Activated CD4-positive, alpha-beta memory T cell treated with anti-CD3 and anti-CD28 coated beads, Interleukin-2, amount 10 ng/mL, durations not matched to agents 7 days and 5 days (primary cell): ENCODE measurements at regions not wholly inside any gene's neighbourhood (a gene's known extent, or its start where the extent isn't known, plus 50 kb on each side); places are given as distances from the start of the nearest gene placed in this dataset.

Experiments used
- CTCF ChIA-PET: fragments of 350-600 bp; sonication (Branson Sonifier 250); formaldehyde crosslinking; loops from one replicate; lab custom pipeline; 2021; ENCODE audit warnings: antibody characterized with exemption, inconsistent platforms; lab: Charles Lee
- POLR2A ChIA-PET: fragments of 350-600 bp; sonication (Branson Sonifier 250); formaldehyde crosslinking; loops from one replicate; lab custom pipeline; 2021; ENCODE audit warnings: antibody characterized with exemption; lab: Charles Lee
- DNase-seq: peaks from one replicate; pipeline ENCODE4 v3.0.0-alpha.2; 2020
- H3K27ac Mint-ChIP-seq: one replicate; pipeline ENCODE4 v1.8.0; 2021; ENCODE audit warnings: mild to moderate bottlenecking, mixed read lengths
- H3K27me3 Mint-ChIP-seq: one replicate; pipeline ENCODE4 v1.8.0; 2021; ENCODE audit warnings: mixed read lengths
- H3K36me3 Mint-ChIP-seq: one replicate; pipeline ENCODE4 v1.8.0; 2021; ENCODE audit warnings: low read depth, mixed read lengths
- H3K4me1 Mint-ChIP-seq: one replicate; pipeline ENCODE4 v1.8.0; 2021; ENCODE audit warnings: mixed read lengths
- H3K4me3 Mint-ChIP-seq: one replicate; pipeline ENCODE4 v1.8.0; 2021; ENCODE audit warnings: mild to moderate bottlenecking, mixed read lengths
- H3K9me3 Mint-ChIP-seq: one replicate; pipeline ENCODE4 v1.8.0; 2021; ENCODE audit warnings: mixed read lengths

- POLR2A ChIA-PET = no interaction called here
- Mint-ChIP-seq H3K9me3 (no peaks in the 10 kb centered on the region), H3K27me3 (peaks cover 2% of the 10 kb centered on the region), H3K4me3 (no peak overlapping the region), H3K4me1 (no peaks in the 10 kb centered on the region), H3K36me3 (no peaks in the 10 kb centered on the region), H3K27ac (no peak overlapping the region)
- DNase-seq = no peak
- CTCF ChIA-PET = no interaction called here
These were observed 141.1 kb downstream of the QDPR start for GRCh38 chr4:17370818-17371217.

DNA sequence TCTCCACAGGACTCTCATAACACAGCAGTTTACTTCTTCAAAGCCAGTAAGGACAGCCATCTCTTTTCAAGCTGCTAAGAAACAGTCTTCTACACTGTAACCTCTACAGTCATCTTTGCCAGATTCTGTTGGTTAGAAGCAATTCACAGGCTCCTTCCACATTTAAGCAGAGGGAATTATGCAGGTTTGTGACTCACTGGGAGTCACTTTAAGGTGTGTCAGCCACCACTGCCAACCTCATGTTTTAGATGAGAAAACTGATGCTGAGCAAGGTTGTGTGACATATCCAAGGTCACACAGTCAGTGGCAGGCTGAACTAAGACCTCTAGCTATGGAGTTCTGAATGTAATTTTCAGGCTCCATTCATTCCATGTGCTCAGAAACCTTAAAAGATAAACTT is 143.5 kb downstream of the QDPR start:
- H3K9me3 Mint-ChIP-seq = no peaks in the 10 kb centered on the region
- no peaks in the 10 kb centered on the region for H3K36me3 Mint-ChIP-seq
- no peak overlapping the region for H3K4me3 Mint-ChIP-seq
- no peaks in the 10 kb centered on the region for H3K4me1 Mint-ChIP-seq
- no peak for DNase-seq
- no peak overlapping the region for H3K27ac Mint-ChIP-seq
- H3K27me3 Mint-ChIP-seq = peaks cover 5% of the 10 kb centered on the region
- ChIA-PET CTCF (interaction anchor here (1.4 kb wide), 1 partner anchor 22 kb away, joined by 3 read pairs; no protein-coding TSS in a partner anchor), POLR2A (no interaction called here)

DNA sequence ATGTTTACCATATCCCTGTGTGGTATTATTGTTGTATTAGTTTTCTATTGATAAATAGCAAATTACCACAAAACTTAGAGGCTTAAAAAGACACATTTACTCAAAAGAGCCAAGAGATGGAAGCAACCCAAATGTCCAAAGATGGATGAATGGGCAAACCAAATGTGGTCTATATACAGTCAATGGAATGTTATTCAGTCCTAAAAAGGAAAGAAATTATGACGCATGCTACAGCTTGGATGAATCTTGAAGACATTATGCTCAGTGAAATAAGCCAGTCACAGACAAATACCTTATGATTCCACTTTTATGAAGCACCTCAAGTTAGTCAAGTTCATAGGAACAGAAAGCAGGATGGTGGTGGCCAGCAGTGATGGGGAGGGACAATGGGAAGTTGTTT is 144.7 kb downstream of the QDPR start:
- Mint-ChIP-seq H3K9me3 (no peaks in the 10 kb centered on the region), H3K27me3 (peaks cover 3% of the 10 kb centered on the region), H3K4me3 (no peak overlapping the region), H3K4me1 (no peaks in the 10 kb centered on the region), H3K36me3 (no peaks in the 10 kb centered on the region), H3K27ac (no peak overlapping the region)
- POLR2A ChIA-PET = no interaction called here
- no peak for DNase-seq
- CTCF ChIA-PET = no interaction called here

- CTCF ChIA-PET = no interaction called here
- no peaks in the 10 kb centered on the region for H3K36me3 Mint-ChIP-seq
- H3K9me3 Mint-ChIP-seq = no peaks in the 10 kb centered on the region
- H3K27ac Mint-ChIP-seq = no peak overlapping the region
- peaks cover 3% of the 10 kb centered on the region for H3K27me3 Mint-ChIP-seq
- POLR2A ChIA-PET = no interaction called here
- H3K4me3 Mint-ChIP-seq = no peak overlapping the region
- DNase-seq = no peak
- H3K4me1 Mint-ChIP-seq = no peaks in the 10 kb centered on the region
These were observed 145.4 kb downstream of the QDPR start for GRCh38 chr4:17366496-17366895.

DNA sequence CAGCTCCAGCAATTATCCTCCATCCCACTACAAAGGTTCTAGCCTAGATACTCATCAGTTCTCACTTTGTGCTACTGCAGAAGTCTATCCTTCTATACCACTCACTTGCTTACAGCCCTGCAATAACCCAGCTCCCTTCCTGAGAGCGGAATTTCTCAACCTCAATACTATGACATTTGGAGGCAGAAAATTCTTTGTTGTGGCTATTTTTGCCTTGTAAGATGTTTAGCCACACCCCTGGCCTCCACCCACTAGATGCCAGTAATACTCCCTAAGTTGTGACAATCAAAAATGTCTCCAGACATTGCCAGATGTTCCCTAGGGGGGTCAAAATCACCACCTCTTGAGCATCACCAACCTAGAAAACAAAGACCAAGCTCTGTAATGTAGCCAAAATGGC is 149.5 kb downstream of the QDPR start:
- Mint-ChIP-seq H3K4me3 (no peak overlapping the region), H3K27ac (no peak overlapping the region), H3K36me3 (no peaks in the 10 kb centered on the region), H3K27me3 (peaks cover 3% of the 10 kb centered on the region), H3K9me3 (no peaks in the 10 kb centered on the region), H3K4me1 (no peaks in the 10 kb centered on the region)
- no peak for DNase-seq
- ChIA-PET CTCF (no interaction called here), POLR2A (no interaction called here)

- H3K27me3 Mint-ChIP-seq = peaks cover 13% of the 10 kb centered on the region
- H3K9me3 Mint-ChIP-seq = no peaks in the 10 kb centered on the region
- CTCF ChIA-PET = interaction anchor here (1.2 kb wide), 1 partner anchor 114 kb away, joined by 3 read pairs; no protein-coding TSS in a partner anchor
- H3K4me1 Mint-ChIP-seq = no peaks in the 10 kb centered on the region
- DNase-seq = no peak
- no peak overlapping the region for H3K4me3 Mint-ChIP-seq
- POLR2A ChIA-PET = no interaction called here
- H3K27ac Mint-ChIP-seq = no peak overlapping the region
- H3K36me3 Mint-ChIP-seq = no peaks in the 10 kb centered on the region
These were observed 153.6 kb downstream of the QDPR start for GRCh38 chr4:17358241-17358640.

- Mint-ChIP-seq H3K27me3 (peaks cover 13% of the 10 kb centered on the region), H3K4me3 (no peak overlapping the region), H3K27ac (no peak overlapping the region), H3K36me3 (no peaks in the 10 kb centered on the region), H3K4me1 (no peaks in the 10 kb centered on the region), H3K9me3 (no peaks in the 10 kb centered on the region)
- ChIA-PET CTCF (no interaction called here), POLR2A (no interaction called here)
- DNase-seq = no peak
These were observed 155.0 kb downstream of the QDPR start for GRCh38 chr4:17356926-17357325.

- H3K27me3 Mint-ChIP-seq = peaks cover 13% of the 10 kb centered on the region
- no peak for DNase-seq
- CTCF ChIA-PET = no interaction called here
- H3K4me1 Mint-ChIP-seq = no peaks in the 10 kb centered on the region
- no peaks in the 10 kb centered on the region for H3K9me3 Mint-ChIP-seq
- H3K27ac Mint-ChIP-seq = no peak overlapping the region
- H3K36me3 Mint-ChIP-seq = no peaks in the 10 kb centered on the region
- POLR2A ChIA-PET = no interaction called here
- H3K4me3 Mint-ChIP-seq = no peak overlapping the region
These were observed 159.5 kb downstream of the QDPR start for GRCh38 chr4:17352357-17352756.

DNA sequence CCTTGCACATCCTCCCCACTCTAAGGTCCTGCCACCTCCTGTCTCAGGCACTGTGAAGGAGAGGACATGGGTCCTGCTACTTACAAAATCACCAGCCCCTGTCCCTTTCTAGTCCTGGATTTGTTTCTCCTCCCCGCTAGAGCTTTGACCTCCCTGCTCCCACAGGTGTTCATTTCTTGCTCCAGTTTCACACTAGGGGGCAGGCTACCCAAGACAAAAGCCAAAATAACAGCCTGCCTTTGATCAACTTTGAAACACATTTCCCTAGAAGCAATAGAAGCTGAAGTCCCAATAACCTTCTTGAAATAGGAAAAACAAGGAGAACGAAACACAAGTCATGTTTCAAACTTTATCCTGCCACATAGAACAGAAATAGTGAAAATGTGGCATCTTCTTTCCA is 164.4 kb downstream of the QDPR start:
- ChIA-PET CTCF (interaction anchor here (1.0 to 5.9 kb wide), 7 partner anchors 11 to 125 kb away, joined by 3 to 41 read pairs (median 3); no protein-coding TSS in a partner anchor), POLR2A (interaction anchor here (0.5 kb wide), 1 partner anchor 98 kb away, joined by 3 read pairs; no protein-coding TSS in a partner anchor)
- H3K27me3 Mint-ChIP-seq = peaks cover 2% of the 10 kb centered on the region
- H3K36me3 Mint-ChIP-seq = no peaks in the 10 kb centered on the region
- H3K4me3 Mint-ChIP-seq = no peak overlapping the region
- DNase-seq = peak; percentile 28
- no peaks in the 10 kb centered on the region for H3K4me1 Mint-ChIP-seq
- no peak overlapping the region for H3K27ac Mint-ChIP-seq
- no peaks in the 10 kb centered on the region for H3K9me3 Mint-ChIP-seq

DNA sequence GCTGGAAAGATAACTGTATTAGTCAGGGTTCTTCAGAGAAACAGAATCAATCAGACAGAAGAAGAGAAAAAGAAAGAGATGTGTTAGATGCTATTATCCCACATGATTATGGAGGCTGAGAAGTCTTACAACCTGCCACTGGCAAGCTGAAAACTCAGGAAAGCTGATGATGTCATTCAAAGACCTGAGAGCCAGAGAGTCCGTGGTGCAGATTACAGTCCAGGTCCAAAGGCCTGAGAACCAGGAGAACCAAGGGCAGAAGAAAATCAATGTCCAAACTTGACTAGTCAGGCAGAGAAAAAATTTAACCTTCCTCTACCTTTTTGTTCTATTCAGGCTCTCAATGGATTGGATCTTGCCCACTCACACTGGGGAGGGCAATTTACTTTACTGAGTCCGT is 172.5 kb downstream of the QDPR start:
- Mint-ChIP-seq H3K4me3 (no peak overlapping the region), H3K4me1 (peaks cover 24% of the 10 kb centered on the region), H3K9me3 (no peaks in the 10 kb centered on the region), H3K27me3 (peaks cover 7% of the 10 kb centered on the region), H3K36me3 (no peaks in the 10 kb centered on the region), H3K27ac (no peak overlapping the region)
- no peak for DNase-seq
- CTCF ChIA-PET = no interaction called here
- POLR2A ChIA-PET = no interaction called here

DNA sequence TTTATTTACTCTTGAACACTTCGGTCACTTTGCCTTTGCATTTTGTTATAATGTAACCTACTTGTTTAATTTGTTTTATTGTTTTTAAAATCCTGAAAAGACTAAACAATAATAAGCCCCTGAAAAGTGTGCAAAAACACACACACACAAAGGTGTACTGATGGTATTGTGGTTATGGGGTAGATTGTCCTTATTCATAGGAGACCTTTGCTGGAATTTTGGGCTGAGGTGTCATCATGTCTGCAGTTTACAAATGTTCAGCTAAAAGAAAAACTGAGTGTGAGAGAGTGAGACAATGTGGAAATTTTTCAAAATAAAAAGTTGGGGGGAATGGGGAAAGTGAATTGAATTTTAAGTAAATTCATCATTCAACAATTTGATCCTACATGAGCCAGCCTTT is 174.9 kb downstream of the QDPR start:
- CTCF ChIA-PET = interaction anchor here (1.3 to 1.7 kb wide), 4 partner anchors 10 to 136 kb away, joined by 3 to 6 read pairs (median 5); no protein-coding TSS in a partner anchor
- DNase-seq = no peak
- Mint-ChIP-seq H3K4me3 (no peak overlapping the region), H3K4me1 (peaks cover 24% of the 10 kb centered on the region), H3K36me3 (no peaks in the 10 kb centered on the region), H3K27ac (no peak overlapping the region), H3K27me3 (peaks cover 13% of the 10 kb centered on the region), H3K9me3 (no peaks in the 10 kb centered on the region)
- POLR2A ChIA-PET = no interaction called here

DNA sequence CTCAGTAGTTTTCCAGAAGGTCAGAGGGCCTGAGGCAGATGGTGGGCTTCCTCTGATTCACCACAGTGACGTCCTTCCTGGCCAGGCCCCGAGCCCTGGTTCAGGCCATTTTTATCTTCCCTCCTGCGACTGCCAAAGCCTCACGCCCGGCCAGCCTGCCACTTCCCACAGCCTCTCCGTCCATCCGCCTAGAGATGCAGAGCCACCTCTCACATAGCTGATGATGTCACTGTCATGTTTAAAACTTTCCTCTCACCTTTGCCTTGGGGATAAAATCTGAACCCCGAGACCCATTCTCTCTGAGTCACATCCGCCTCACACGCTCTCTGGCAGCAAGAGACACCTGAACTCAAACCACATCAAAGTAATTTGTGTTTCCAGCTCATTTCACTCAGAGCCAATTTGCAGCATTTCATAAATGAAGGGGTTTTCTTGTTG is 175.3 kb downstream of the QDPR start:
- H3K27me3 Mint-ChIP-seq = peaks cover 13% of the 10 kb centered on the region
- peak overlapping the region; percentile 32 for H3K27ac Mint-ChIP-seq
- peaks cover 24% of the 10 kb centered on the region for H3K4me1 Mint-ChIP-seq
- no peaks in the 10 kb centered on the region for H3K36me3 Mint-ChIP-seq
- DNase-seq = peak; percentile 75
- POLR2A ChIA-PET = no interaction called here
- CTCF ChIA-PET = interaction anchor here (0.7 to 1.7 kb wide), 5 partner anchors 11 to 136 kb away, joined by 3 to 6 read pairs (median 5); no protein-coding TSS in a partner anchor
- no peaks in the 10 kb centered on the region for H3K9me3 Mint-ChIP-seq
- no peak overlapping the region for H3K4me3 Mint-ChIP-seq

DNA sequence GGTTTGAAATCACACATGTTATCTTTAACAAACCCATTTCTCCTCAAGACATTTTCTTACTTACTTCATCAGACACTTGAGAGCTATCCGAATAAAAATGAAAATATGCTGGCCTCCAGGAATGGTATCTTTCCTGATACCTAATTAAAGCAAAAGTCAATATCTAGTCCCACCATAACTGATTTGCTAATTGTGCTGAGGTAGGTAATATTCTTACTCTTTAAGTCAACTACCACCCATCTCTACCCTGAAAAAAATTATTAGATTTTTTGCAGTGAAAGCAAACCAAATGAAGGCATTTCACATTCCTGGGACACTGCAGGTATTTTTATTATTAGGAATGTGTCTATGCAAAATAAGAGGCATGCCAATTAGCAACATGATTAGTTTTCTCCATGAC is 175.8 kb downstream of the QDPR start:
- ChIA-PET POLR2A (no interaction called here), CTCF (interaction anchor here (0.7 to 1.7 kb wide), 5 partner anchors 11 to 137 kb away, joined by 3 to 6 read pairs (median 5); no protein-coding TSS in a partner anchor)
- Mint-ChIP-seq H3K27me3 (peaks cover 16% of the 10 kb centered on the region), H3K9me3 (no peaks in the 10 kb centered on the region), H3K4me1 (peaks cover 24% of the 10 kb centered on the region), H3K27ac (no peak overlapping the region), H3K4me3 (no peak overlapping the region), H3K36me3 (no peaks in the 10 kb centered on the region)
- DNase-seq = no peak

DNA sequence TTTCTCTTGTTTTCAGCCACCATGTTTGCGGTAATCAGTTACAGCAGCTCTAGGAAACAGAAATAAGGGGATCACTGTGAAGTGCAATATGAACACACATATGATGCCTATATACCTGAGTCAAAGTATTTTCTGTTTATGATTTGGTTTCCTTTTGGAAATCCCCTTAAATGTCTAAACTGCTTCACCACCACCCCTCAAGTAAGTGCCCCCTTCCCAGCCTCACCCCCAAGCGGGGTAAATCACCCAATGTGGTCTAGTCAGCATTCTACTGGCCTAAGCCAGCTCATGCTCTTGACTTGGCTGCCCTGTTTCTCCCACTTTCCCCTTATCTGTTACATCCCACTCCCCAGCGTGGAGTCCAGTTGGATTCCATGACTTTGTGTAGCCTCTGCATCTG is 176.5 kb downstream of the QDPR start:
- Mint-ChIP-seq H3K36me3 (no peaks in the 10 kb centered on the region), H3K27ac (no peak overlapping the region), H3K4me3 (no peak overlapping the region), H3K9me3 (no peaks in the 10 kb centered on the region), H3K27me3 (peaks cover 16% of the 10 kb centered on the region), H3K4me1 (peaks cover 24% of the 10 kb centered on the region)
- no peak for DNase-seq
- POLR2A ChIA-PET = no interaction called here
- CTCF ChIA-PET = interaction anchor here (1.7 kb wide), 1 partner anchor 137 kb away, joined by 5 read pairs; no protein-coding TSS in a partner anchor
